ENCODE measurements at regions not wholly inside any gene's neighbourhood (a gene's known extent, or its start where the extent isn't known, plus 50 kb on each side); places are given as distances from the start of the nearest gene placed in this dataset.
"Not testable (repeated sequence)": the region's sequence is repeated elsewhere in the genome, so short reads cannot be mapped to it uniquely, and the experiment has no call there.

DNA sequence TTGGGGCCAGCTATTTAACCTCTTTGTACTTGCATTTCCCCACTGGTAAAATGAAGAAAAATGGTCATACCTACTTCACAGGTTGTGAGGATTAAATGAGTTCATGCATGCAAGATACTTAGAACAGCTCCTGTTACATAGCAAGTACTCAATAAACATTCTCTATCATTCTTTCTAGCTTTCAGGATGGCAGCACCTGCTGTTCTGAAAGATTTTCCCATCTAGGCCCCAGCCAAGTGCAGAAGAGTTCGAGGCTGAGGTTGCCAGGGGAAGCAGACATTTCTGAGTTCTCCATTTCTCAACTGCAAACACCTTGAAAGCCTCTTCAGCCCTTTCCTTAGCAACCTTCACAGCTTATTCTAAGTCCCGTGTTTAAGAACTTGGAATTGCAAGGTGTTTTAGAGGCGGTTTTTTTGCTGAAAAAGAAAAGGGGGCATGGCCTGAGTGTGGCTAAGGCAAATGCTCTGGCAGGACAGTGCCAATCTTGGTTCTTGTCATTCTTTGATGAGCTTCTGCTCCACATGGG is 73.0 kb upstream of the PRMT8 start:
- H3K4me3 ChIP-seq: no peak overlapping the region
- no peak overlapping the region for H3K27ac ChIP-seq

GRCh38 chr12:3418609-3419390 is 72.2 kb upstream of the PRMT8 start:
- no peak overlapping the region for H3K27ac ChIP-seq
- H3K4me3 ChIP-seq: no peak overlapping the region

DNA sequence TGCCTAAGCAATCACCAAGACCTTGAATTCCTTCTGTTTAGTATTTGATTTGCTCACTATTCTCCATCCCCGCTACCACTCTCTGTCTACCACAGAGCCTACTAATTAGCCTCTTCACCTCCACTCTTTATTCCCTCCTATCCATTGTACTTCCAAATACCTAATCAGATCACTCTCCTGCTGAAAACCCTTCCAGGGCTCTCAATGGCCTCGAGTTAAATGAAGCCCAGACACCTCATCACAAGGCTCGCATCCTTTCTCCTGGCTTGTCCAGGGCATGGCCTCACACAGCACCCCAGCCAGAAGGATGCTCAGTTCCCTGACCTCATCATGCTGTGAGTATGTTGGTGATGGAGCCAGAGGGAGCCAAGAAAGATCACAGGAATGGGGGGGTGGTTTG is 71.4 kb upstream of the PRMT8 start:
- H3K4me3 ChIP-seq: no peak overlapping the region
- no peak overlapping the region for H3K27ac ChIP-seq

- H3K27ac ChIP-seq: no peak overlapping the region
These were observed 70.3 kb upstream of the PRMT8 start for GRCh38 chr12:3420693-3421092.

DNA sequence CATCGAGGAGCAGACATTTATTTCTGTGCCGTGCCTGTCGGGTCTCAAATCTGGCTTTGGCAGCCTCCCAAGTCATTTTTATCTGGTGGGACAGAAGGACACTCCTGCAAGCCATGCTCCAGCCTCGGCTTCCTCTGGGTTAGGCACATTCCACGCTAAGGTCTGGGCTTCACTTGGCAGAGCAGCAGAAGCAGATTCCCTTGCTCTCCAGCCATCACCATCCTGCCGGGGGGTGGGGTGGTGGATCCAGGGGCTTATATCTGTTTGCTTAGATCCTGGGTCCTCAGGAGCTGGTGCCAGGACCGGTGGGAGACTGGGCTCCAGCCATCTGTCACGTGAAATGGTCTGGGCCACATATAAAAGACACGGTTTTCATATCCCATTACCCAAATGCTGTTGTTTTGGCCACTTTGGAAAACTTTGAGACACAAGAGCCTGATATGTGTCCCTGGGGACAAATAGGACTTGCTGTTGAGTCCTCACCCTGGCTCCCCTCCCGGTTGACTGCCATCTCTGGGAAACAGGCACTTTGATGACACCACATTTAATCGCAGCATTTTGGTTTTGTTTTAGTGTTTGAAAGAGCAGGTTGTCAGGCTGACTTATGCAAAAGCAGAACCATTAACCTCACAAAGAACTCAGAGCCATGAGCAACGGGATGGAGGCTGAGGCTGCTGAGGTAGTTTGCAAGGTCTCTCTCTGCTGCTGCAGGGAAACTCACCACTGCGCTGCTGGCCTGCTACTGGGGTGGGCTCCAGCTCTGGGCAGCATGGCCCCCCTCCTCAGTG is 69.6 kb upstream of the PRMT8 start:
- Histone ChIP-seq H3K27ac (no peak overlapping the region), H3K4me3 (no peak overlapping the region)

More at GRCh38 chr12:3420693-3421092, 70.3 kb upstream of the PRMT8 start:
- H3K4me3 ChIP-seq: no peak overlapping the region

GRCh38 chr12:3424796-3425195 is 66.2 kb upstream of the PRMT8 start:
- H3K27ac ChIP-seq, H3K4me3 ChIP-seq: not testable (repeated sequence)

- H3K27ac ChIP-seq: no peak overlapping the region
These were observed 63.0 kb upstream of the PRMT8 start for GRCh38 chr12:3427956-3428355.

DNA sequence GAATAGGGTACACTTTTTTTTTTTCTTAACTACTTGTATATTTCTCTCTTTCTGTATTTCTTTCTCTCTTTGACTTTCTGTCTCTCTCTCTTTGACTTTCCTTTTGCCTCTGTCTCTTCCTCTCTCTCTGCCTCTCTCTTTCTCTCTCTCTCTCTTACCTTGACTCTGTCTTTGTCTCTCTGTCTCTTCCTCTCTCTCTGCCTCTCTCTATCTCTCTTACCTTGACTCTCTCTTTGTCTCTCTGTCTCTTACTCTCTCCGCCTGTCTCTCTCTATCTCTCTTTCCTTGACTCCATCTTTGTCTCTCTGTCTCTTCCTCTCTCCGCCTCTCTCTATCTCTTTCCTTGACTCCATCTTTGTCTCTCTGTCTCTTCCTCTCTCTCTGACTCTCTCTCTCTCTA is 62.4 kb upstream of the PRMT8 start:
- Histone ChIP-seq H3K4me3 (no peak overlapping the region), H3K27ac (no peak overlapping the region)

More at GRCh38 chr12:3427956-3428355, 63.0 kb upstream of the PRMT8 start:
- no peak overlapping the region for H3K4me3 ChIP-seq

DNA sequence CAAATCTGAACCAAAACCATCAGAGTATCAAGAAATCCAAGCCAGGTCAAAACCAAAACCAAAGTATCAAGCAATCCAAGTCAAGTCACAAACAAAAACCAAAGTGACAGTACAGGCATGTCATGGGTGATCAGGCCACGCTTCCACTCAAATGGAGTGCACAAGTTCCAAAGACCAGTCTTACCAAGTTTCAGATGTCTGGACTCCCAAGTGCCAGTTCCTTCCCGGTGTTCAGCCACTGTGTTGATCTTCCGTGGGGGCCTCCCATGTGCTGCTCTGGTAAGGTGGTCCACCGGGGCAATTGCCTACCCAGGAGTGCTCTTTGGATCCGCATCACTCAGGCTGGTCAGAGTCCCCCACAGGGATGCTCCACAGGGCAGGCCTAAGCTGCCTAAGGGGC is 61.5 kb upstream of the PRMT8 start:
- not testable (repeated sequence) for H3K4me3 ChIP-seq

DNA sequence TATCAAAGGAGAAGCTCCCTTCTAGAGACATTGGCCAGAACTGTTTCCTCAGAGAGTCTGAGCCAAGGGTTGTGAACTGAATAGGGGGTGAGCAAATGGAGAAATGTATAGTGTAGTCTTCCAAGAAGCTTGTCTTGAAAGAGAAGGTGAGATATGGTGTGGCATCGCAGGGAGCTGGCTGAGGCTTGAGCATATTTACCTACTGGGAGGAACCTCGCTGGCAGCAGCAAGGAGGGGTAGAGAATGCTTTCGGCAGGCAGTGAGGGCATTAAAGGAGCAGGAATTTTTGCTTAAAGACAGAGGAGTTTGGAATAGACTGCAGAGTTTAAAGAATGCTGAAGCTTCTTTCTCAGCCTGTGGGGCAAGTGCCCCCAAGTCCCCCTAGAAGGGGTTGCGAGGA is 59.3 kb upstream of the PRMT8 start:
- no peak overlapping the region for H3K27ac ChIP-seq
- no peak overlapping the region for H3K4me3 ChIP-seq

More for the DNA sequence above, 61.5 kb upstream of the PRMT8 start:
- H3K27ac ChIP-seq: not testable (repeated sequence)

GRCh38 chr12:3432176-3432742 is 58.7 kb upstream of the PRMT8 start:
- H3K27ac ChIP-seq: no peak overlapping the region
- no peak overlapping the region for H3K4me3 ChIP-seq

DNA sequence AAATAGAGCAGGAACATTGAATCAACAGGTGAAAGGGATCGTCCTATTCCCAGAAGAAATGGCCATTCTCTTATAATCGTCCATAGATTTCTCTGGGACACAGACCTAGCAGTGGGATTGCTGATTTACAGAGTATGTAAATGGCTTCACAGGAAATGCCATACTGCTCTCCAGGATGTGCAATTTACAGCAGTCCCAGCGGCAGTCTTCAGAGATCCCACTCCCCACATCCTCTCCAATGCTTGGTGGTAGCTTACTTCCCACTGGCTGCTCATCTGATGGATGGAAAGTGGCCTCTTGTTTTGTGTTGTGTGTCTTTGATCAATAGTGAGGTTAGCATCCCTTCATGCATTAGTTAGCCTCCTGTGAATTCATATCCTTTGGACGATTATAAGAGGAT is 58.1 kb upstream of the PRMT8 start:
- no peak overlapping the region for H3K4me3 ChIP-seq
- no peak overlapping the region for H3K27ac ChIP-seq

- Histone ChIP-seq H3K27ac (no peak overlapping the region), H3K4me3 (no peak overlapping the region)
These were observed 54.4 kb upstream of the PRMT8 start for GRCh38 chr12:3436461-3437065.

GRCh38 chr12:3437986-3438385 is 53.0 kb upstream of the PRMT8 start:
- Histone ChIP-seq H3K4me3 (no peak overlapping the region), H3K27ac (no peak overlapping the region)

DNA sequence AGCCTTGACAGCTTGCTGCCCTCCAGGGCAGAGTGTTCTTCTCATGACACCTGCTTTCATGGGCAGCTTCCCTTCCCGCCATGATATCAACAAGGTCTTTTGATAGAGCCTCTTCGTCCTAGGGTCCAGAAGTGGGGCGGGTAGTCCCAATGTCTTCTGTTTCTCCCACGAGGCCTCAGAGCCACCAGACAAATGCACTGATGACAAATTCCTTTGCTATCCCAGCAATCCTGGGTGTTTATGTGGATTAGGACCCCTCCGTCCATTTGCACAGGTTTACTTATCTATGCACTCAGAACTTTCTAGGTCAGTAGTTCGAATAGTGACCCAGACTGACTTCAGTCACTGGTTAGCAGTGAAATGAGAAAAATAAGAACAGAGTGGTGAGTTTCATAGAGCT is 52.6 kb upstream of the PRMT8 start:
- H3K4me3 ChIP-seq: no peak overlapping the region
- H3K27ac ChIP-seq: no peak overlapping the region
